ENCODE measurements at regions not wholly inside any gene's neighbourhood (a gene's known extent, or its start where the extent isn't known, plus 50 kb on each side); places are given as distances from the start of the nearest gene placed in this dataset.
A peak's percentile ranks its signal among the peaks of the same experiment; 100 is the strongest.

- intact Hi-C loops (cut with DNase I): no loop called here
- no peak for DNase-seq
- Histone ChIP-seq H3K4me1 (no peaks in the 10 kb centered on the region), H3K4me3 (no peak overlapping the region), H3K27me3 (no peaks in the 10 kb centered on the region), H3K9ac (ENCODE audit: low read depth in 2 of 2, low read length in 2 of 2) (no peak overlapping the region), H3K36me3 (no peaks in the 10 kb centered on the region), H3K9me3 (no peaks in the 10 kb centered on the region), H3K27ac (no peak overlapping the region)
- no peak for TF ChIP-seq CTCF (IDR thresholded peaks at IDR 0.05)
These were observed 290.8 kb downstream of the YTHDC2 start for GRCh38 chr5:113804264-113804663.

GRCh38 chr5:113804943-113805342 is 291.4 kb downstream of the YTHDC2 start:
- intact Hi-C loops (cut with DNase I): no loop called here
- no peak overlapping the region for H3K27ac ChIP-seq
- no peak for DNase-seq
- H3K27me3 ChIP-seq: no peaks in the 10 kb centered on the region
- no peaks in the 10 kb centered on the region for H3K4me1 ChIP-seq
- no peak overlapping the region for H3K9ac ChIP-seq (ENCODE audit: low read depth in 2 of 2, low read length in 2 of 2)
- no peak for TF ChIP-seq CTCF (IDR thresholded peaks at IDR 0.05)
- no peaks in the 10 kb centered on the region for H3K9me3 ChIP-seq
- no peaks in the 10 kb centered on the region for H3K36me3 ChIP-seq
- no peak overlapping the region for H3K4me3 ChIP-seq

GRCh38 chr5:113806250-113806649 is 292.8 kb downstream of the YTHDC2 start:
- TF ChIP-seq CTCF (IDR thresholded peaks at IDR 0.05): no peak
- Histone ChIP-seq H3K4me1 (no peaks in the 10 kb centered on the region), H3K9ac (ENCODE audit: low read depth in 2 of 2, low read length in 2 of 2) (no peak overlapping the region), H3K4me3 (no peak overlapping the region), H3K27me3 (no peaks in the 10 kb centered on the region), H3K9me3 (no peaks in the 10 kb centered on the region), H3K27ac (no peak overlapping the region), H3K36me3 (no peaks in the 10 kb centered on the region)
- DNase-seq: no peak
- intact Hi-C loops (cut with DNase I): no loop called here

GRCh38 chr5:113806904-113807303 is 293.4 kb downstream of the YTHDC2 start:
- Histone ChIP-seq H3K27ac (no peak overlapping the region), H3K4me3 (no peak overlapping the region), H3K9ac (ENCODE audit: low read depth in 2 of 2, low read length in 2 of 2) (no peak overlapping the region), H3K9me3 (no peaks in the 10 kb centered on the region), H3K4me1 (no peaks in the 10 kb centered on the region), H3K27me3 (no peaks in the 10 kb centered on the region), H3K36me3 (no peaks in the 10 kb centered on the region)
- intact Hi-C loops (cut with DNase I): no loop called here
- DNase-seq: no peak
- TF ChIP-seq CTCF (IDR thresholded peaks at IDR 0.05): no peak

GRCh38 chr5:113807427-113807991 is 294.0 kb downstream of the YTHDC2 start:
- Histone ChIP-seq H3K4me1 (no peaks in the 10 kb centered on the region), H3K9ac (ENCODE audit: low read depth in 2 of 2, low read length in 2 of 2) (no peak overlapping the region), H3K4me3 (no peak overlapping the region), H3K9me3 (no peaks in the 10 kb centered on the region), H3K36me3 (no peaks in the 10 kb centered on the region), H3K27me3 (no peaks in the 10 kb centered on the region), H3K27ac (no peak overlapping the region)
- intact Hi-C loops (cut with DNase I): no loop called here
- TF ChIP-seq CTCF (IDR thresholded peaks at IDR 0.05): no peak
- DNase-seq: peak; percentile 19

Measured in colonic mucosa (tissue), 4 donors.